GM21786 (cell line): ENCODE measurements at regions not wholly inside any gene's neighbourhood (a gene's known extent, or its start where the extent isn't known, plus 50 kb on each side); places are given as distances from the start of the nearest gene placed in this dataset.
A peak's percentile ranks its signal among the peaks of the same experiment; 100 is the strongest.
"Not testable (repeated sequence)": the region's sequence is repeated elsewhere in the genome, so short reads cannot be mapped to it uniquely, and the experiment has no call there.

Experiments
- ATAC-seq: cut with Tn5 transposase; IDR thresholded peaks from one replicate; pipeline ENCODE4 v1.9.1; 2021; ENCODE audit not compliant: unreplicated experiment

GRCh38 chr9:31520301-31521085, 864.0 kb upstream of the ACO1 start:
- peak; percentile 71 for ATAC-seq

DNA sequence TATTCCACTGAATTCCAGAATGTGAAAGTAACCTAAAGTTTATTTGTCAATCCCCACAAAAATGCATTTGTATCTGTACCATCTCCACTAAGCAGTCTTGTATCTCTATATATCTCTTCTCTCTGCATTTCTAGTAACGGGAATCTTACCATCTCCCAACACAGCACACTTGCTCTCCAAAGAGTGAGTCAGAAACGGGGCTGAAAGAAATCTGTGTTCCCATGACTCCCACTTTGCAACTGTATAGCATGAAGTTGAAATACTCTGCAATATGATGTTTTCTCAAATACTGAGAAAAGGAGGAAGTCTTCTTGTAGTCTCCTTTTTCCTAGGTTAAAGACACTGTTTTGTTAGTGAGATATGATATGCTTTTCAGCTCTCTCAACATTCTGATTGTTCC, 848.8 kb upstream of the ACO1 start:
- no peak for ATAC-seq

GRCh38 chr9:31536471-31536870, 848.0 kb upstream of the ACO1 start:
- no peak for ATAC-seq

GRCh38 chr9:31541721-31542281, 842.6 kb upstream of the ACO1 start:
- no peak for ATAC-seq

DNA sequence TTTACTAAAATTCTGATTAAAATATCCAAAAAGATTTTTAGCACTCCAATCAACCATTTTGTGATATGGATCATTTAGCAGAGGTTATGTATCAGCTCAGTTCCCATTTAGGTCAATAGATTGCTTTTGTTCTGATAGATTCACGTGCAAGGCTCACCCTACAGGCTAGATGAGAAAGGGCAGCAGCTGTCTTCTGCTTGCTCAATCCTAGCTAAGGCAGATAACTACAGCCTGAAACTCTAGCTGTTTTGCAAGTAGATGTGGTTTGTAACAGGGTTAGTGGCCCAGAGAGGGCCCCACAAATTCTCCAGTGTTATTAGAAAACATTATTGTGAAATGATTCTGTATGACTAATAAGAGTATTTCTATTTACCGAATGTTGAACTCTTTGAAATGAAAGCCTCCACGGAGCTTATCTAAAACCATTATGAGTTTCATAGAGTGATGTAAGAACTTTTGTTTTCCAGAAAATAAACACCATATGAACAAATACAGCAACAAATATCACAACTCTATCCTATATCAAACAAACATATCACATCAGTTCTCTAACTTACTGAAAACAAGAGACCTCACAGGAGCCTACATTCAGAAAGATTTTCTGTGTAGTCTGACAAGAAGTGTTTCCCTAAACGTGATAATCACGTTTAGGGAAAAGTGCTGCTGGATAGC, 841.9 kb upstream of the ACO1 start:
- ATAC-seq, result peak; percentile 97

DNA sequence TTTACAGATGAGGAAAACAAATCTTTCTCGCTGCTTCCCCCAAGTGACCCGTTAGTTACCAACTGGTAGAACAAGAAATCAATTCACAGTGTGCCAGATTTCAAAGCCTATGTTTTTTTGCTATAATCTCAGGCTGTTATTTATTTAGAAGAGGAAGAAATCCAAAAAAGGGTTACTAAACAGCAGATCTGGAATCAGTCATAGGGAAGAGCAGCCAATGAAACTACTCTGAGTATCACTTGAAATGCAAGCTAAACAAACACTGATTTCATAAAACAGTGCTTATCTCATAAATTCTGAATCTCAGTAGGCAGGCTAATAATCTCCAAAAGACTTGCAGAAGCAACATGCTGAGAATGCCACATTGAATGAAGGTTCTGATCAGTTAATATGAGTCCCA, 829.5 kb upstream of the ACO1 start:
- no peak for ATAC-seq

GRCh38 chr9:31556667-31557463, 827.6 kb upstream of the ACO1 start:
- ATAC-seq, result no peak

GRCh38 chr9:31572190-31572589, 812.3 kb upstream of the ACO1 start:
- not testable (repeated sequence) for ATAC-seq

GRCh38 chr9:31573561-31573960, 810.9 kb upstream of the ACO1 start:
- ATAC-seq, result no peak

DNA sequence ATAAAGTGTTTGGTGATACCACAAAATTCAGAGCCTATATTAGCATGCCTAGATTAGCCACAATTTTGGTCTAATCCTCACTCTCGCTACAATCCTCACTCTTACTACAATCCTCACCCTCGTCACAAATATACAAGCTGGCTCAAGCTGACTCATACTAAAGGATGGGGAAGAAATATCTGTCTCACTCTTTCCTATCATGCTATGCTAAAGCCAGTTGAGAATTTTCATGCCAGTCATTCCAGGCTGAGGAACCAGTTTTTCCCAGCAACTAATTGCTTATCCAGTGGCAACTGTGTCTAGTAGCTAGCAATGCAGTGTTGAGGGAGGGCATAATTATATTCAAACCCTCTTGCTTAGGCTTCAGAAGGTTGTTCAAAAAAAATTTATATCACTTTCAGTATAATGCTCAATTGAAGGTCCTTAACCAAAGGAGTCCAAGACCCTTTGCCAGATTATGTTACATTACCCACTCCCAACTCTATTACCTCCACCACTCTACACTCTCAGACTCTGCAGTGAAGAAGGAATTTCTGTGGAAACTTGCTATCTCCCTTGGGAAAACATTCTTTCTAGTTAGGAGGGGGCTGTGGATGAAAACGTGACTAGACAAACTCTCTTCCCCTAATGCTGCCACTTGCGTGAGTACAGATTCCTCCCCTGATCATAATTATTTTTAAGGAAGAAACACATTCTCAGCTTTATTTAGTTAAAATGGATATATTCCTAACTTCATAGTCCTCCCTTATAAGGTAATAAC, 810.3 kb upstream of the ACO1 start:
- no peak for ATAC-seq

DNA sequence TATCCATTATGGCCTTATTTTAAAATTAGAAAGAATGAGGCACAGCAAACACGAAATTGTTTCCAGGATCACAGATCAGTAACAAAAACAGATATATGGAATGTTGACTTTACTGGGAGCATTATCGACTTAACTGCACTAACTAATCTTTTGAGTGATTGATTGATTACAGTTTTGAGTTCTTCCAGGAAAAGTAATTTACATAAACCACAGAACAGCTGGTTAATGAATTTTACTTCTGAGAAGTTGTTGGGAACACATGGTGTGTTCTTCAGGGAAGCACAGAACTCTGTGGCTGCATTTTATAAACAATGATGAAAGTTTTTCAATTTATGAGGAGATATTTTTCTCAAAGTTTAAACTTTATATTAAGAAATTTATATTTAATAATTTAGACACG, 802.4 kb upstream of the ACO1 start:
- no peak for ATAC-seq

DNA sequence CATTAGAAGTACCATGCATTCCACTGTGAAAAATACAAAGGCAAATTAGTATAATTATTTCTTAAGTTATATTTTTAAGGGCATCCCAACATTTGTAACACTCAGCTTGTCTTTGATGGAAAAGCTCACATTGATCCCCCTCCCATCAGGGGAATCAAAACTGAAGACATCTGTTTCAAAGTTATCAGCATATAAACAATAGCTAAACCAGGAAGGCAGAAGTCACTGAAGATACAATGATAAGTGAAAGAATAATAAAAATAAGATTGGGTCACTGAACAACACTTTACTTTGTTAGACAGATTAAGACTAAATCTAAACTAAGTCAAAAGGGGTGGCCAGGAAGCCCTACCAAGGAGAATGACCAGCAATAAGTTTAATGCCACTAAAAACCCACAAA, 801.9 kb upstream of the ACO1 start:
- ATAC-seq, result no peak

DNA sequence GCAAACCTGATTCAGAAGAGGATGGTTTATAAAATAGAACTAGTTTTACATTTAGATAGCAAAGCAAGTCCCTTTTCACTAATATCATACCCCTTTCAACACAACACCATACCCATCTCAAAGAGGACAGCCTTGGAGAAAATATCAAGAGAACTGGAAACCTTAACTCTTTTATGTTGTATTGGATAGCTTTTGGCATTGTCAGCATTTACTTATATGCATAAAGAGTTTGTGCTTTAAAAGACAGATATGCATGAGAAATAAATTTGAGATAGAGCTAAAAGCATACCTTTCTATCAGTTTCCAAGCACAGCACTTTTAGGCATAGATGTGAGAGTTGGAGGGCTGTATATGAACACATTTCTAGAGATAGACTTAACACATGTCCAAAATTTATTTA, 799.3 kb upstream of the ACO1 start:
- ATAC-seq, result no peak

- ATAC-seq, result no peak
Measured at GRCh38 chr9:31587146-31587545, 797.3 kb upstream of the ACO1 start.

GRCh38 chr9:31588006-31588405, 796.4 kb upstream of the ACO1 start:
- no peak for ATAC-seq

DNA sequence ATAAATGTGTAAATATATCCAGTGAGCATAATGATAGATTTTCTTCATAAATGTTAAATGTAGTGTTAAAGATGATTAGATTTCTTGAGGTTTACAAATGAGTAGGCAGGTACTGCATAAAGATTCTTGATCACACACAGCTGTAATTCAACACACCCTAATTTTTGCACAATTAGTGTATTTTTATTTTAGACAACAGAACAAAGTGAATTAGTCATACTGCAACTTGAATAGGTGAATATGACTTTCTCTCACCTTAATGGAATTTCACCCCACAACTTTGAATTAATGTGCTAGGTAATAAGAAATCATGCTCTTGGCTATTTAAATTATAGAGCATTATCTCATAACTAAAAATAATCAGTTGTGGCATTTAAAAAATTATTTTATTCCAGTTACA, 795.7 kb upstream of the ACO1 start:
- ATAC-seq, result no peak

DNA sequence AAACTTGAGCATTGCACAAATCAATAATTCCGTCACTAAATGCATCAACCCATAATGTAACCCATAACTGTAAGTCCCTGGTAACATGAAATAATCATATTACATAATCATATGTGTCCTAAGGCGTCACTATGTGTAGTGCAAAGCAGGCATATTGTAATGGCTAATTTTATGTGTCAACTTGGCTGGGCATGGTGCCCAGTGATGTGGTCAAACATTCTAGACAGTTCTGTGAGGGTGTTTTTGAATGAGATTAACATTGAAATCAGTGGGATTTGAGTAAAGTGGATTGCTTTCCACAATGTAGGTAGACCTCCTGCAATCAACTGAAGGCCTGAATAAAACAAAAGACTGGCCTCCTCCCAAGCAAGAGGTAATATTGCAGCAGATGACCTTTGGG, 794.4 kb upstream of the ACO1 start:
- ATAC-seq, result no peak

- not testable (repeated sequence) for ATAC-seq
Measured at GRCh38 chr9:31597086-31597485, 787.4 kb upstream of the ACO1 start.

DNA sequence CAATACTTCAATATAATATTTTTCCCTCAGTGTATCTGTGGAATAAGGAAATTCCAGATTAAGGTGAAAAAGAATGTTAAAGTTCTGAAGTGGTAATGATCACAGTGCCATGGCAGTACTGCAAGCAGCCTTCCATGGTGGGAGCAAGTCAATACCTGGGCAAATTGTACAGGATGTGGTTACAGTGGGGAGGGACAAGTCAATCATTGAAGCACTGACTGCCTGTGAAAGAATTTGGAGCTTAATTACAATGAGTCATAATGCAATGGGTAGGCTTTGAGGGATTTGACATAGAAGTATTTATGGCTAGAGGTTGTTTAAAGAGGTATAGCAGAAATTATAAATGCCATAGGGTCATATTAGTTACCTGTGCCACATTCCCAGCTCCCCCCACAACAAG, 786.5 kb upstream of the ACO1 start:
- ATAC-seq, result no peak

DNA sequence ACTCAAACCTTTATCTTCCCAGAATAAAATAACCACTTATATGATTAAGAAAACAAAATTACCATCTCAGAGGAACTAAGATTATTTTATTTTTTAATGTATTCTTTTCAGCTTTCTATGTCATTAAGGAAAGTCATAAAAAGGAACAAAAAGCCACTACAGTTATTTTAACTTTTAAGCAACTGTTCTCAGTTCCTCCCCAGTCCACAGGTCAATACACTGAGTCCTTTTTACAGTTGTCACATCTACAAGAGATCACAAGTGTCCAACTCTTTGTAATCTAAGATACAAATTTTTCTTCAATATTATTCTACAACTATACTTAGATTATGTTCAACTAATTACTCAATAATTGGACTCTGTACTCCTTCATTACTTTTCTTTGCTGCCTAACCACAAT, 782.8 kb upstream of the ACO1 start:
- ATAC-seq, result no peak

DNA sequence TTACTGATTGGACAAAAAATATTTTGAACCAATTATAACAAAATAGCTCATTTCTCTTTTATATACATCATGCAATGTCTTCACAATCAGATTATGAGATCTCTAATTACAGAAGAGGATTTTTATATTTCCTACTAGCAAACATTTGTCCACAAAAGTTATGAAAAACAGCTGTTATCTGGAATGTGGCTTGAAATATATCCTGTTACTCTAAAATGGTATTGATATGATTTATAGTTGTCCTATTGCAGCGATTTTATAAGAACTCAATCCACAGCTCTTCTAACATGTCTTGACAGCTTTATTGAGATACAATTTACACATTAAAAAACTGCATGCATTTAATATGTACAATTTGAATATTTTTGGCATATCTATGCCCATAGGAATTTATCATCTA, 779.9 kb upstream of the ACO1 start:
- no peak for ATAC-seq
